ENCODE measurements at regions not wholly inside any gene's neighbourhood (a gene's known extent, or its start where the extent isn't known, plus 50 kb on each side); places are given as distances from the start of the nearest gene placed in this dataset.

- TF ChIP-seq CEBPB (IDR thresholded peaks at IDR 0.05): no peak
- no peak for TF ChIP-seq REST (IDR thresholded peaks at IDR 0.05; ENCODE audit: low read depth)
- TF ChIP-seq USF1 (IDR thresholded peaks at IDR 0.05): no peak
- no peak for TF ChIP-seq EGR1 (IDR thresholded peaks at IDR 0.05)
- TF ChIP-seq NFIC (IDR thresholded peaks at IDR 0.05): no peak
- no peak for TF ChIP-seq YY1 (IDR thresholded peaks at IDR 0.05; ENCODE audit: low read depth)
- TF ChIP-seq TAF1 (IDR thresholded peaks at IDR 0.05; ENCODE audit: low read depth): no peak
- TF ChIP-seq ZBTB7A (IDR thresholded peaks at IDR 0.05; ENCODE audit: low read depth): no peak
- no peak for TF ChIP-seq TEAD4 (IDR thresholded peaks at IDR 0.05)
Observed at GRCh38 chr6:163952005-163952404, 537.5 kb downstream of the QKI start.

DNA sequence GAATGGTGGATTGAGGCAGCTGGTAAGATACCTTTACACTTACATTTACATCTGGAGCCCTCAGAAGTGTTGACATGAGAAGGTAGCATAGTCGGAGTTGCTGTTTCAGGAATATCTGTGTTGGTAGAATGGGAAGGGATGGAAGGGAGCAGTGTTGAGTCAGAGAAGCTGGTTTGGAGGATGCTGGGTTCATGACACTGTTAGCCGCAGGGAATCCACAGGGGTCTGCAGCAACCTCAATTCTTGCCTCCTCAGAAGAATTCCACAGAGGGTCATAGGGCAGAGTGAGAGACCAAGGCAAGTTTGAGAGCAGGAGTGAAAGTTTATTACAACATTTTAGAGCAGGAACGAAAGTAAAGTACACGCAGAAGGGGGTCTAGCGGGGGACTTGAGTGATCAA, 536.8 kb downstream of the QKI start:
- no peak for TF ChIP-seq USF1 (IDR thresholded peaks at IDR 0.05)
- no peak for TF ChIP-seq CREB1 (IDR thresholded peaks at IDR 0.05; ENCODE audit: low read depth)
- TF ChIP-seq REST (IDR thresholded peaks at IDR 0.05; ENCODE audit: low read depth): no peak
- no peak for TF ChIP-seq TAF1 (IDR thresholded peaks at IDR 0.05; ENCODE audit: low read depth)
- TF ChIP-seq RAD21 (IDR thresholded peaks at IDR 0.05; ENCODE audit: low read depth): no peak
- TF ChIP-seq ZBTB7A (IDR thresholded peaks at IDR 0.05; ENCODE audit: low read depth): no peak
- TF ChIP-seq EGR1 (IDR thresholded peaks at IDR 0.05): no peak
- TF ChIP-seq TEAD4 (IDR thresholded peaks at IDR 0.05): no peak
- TF ChIP-seq CEBPB (IDR thresholded peaks at IDR 0.05): no peak
- no peak for TF ChIP-seq MAX (IDR thresholded peaks at IDR 0.05)
- TF ChIP-seq YY1 (IDR thresholded peaks at IDR 0.05; ENCODE audit: low read depth): no peak
- TF ChIP-seq FOXM1 (IDR thresholded peaks at IDR 0.05; ENCODE audit: borderline replicate concordance, low read depth): no peak
- TF ChIP-seq TCF12 (IDR thresholded peaks at IDR 0.05; ENCODE audit: low read depth): no peak
- TF ChIP-seq EP300 (IDR thresholded peaks at IDR 0.05; ENCODE audit: borderline replicate concordance): no peak
- TF ChIP-seq NFIC (IDR thresholded peaks at IDR 0.05): no peak

DNA sequence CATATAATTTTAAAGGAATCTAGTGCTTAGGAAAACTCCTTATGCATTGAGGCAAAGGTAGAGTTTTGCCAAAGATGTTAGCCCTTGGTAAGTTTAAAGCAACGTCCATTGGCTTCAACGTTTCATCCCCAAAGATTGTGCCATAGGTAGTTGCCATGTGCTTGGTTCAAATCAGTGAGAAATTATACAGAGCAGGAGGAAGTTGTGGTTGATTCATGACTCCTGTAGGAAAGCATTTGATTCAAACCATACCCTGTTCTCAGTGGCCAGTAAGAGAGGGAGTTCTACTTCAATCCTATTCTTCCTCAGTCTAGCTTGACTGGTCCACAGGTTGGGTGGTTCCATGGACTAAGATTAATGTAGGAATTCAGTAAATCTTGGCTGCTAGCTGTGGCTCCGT, 535.6 kb downstream of the QKI start:
- TF ChIP-seq EP300 (IDR thresholded peaks at IDR 0.05; ENCODE audit: borderline replicate concordance) (no peak), CEBPB (IDR thresholded peaks at IDR 0.05) (no peak), YY1 (IDR thresholded peaks at IDR 0.05; ENCODE audit: low read depth) (no peak), EGR1 (IDR thresholded peaks at IDR 0.05) (no peak), ZBTB7A (IDR thresholded peaks at IDR 0.05; ENCODE audit: low read depth) (no peak)

- TF ChIP-seq TAF1 (IDR thresholded peaks at IDR 0.05; ENCODE audit: low read depth) (no peak), RAD21 (IDR thresholded peaks at IDR 0.05; ENCODE audit: low read depth) (no peak), EGR1 (IDR thresholded peaks at IDR 0.05) (no peak), CEBPB (IDR thresholded peaks at IDR 0.05) (no peak), TEAD4 (IDR thresholded peaks at IDR 0.05) (no peak), FOXM1 (IDR thresholded peaks at IDR 0.05; ENCODE audit: borderline replicate concordance, low read depth) (no peak), MAX (IDR thresholded peaks at IDR 0.05) (no peak), CREB1 (IDR thresholded peaks at IDR 0.05; ENCODE audit: low read depth) (no peak), REST (IDR thresholded peaks at IDR 0.05; ENCODE audit: low read depth) (no peak), YY1 (IDR thresholded peaks at IDR 0.05; ENCODE audit: low read depth) (no peak)
Observed at GRCh38 chr6:163949431-163949830, 534.9 kb downstream of the QKI start.

DNA sequence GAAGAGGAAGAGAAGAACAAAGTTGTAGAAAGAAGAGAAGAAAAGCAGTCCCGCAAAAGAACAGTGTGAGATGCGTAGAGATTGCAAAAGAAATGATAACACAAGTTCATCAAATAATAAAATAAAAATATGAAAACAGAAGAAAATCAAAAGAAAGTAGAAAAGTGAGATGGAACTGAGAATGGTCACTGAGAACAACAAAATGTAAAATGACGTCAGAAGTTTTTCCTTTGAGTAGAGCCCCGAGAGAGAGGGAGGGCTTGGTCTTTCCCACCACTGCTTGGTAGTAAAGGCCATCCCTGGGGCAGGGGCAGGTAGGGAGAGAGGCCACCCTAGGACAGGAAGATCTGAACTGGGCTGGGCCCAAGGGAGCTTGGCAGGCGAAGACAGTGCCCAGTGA, 533.7 kb downstream of the QKI start:
- TF ChIP-seq ZBTB7A (IDR thresholded peaks at IDR 0.05; ENCODE audit: low read depth) (no peak), TEAD4 (IDR thresholded peaks at IDR 0.05) (no peak), MAX (IDR thresholded peaks at IDR 0.05) (no peak), USF1 (IDR thresholded peaks at IDR 0.05) (no peak)
